CD4-positive, alpha-beta T cell treated with Interleukin-6 for 4 hours (primary cell): ENCODE measurements at regions not wholly inside any gene's neighbourhood (a gene's known extent, or its start where the extent isn't known, plus 50 kb on each side); places are given as distances from the start of the nearest gene placed in this dataset.
A peak's percentile ranks its signal among the peaks of the same experiment; 100 is the strongest.

Experiments used
- DNase-seq: peaks from one replicate; pipeline ENCODE4 v3.0.0-alpha.2; 2020; ENCODE audit warnings: mixed read lengths

GRCh38 chr9:87290241-87291052, 207.2 kb upstream of the DAPK1 start:
- no peak for DNase-seq

DNA sequence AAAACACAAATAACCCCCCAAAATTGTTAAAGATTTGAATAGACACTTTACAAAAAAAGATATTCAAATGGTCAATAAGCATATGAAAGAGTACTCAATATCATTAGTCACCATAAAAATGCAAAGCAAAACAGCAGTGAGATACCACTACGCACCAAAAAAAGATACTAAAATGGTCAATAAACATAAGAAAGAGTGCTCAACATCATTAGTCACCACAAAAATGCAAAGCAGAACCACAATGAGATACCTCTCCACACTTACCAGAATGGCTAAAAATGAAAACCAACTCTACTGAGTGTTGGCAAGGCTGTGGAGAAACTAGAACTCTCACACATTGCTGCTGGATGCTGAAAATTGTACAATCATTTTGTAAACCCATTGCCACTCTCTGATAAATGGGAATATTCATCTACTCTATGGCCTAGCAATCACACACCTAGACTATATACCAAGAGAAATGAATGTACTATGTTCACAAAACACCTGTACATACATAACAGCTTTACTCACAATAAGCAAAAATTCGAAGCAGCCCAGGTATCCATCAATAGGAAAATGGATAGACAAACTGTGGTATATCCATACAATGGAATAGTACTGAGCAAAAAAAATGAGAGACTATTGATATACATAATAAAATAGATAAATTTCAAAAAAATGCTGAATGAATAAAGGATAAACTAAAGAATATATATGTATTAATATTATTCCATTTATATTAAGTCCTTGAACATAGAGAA, 205.0 kb upstream of the DAPK1 start:
- DNase-seq, result no peak

DNA sequence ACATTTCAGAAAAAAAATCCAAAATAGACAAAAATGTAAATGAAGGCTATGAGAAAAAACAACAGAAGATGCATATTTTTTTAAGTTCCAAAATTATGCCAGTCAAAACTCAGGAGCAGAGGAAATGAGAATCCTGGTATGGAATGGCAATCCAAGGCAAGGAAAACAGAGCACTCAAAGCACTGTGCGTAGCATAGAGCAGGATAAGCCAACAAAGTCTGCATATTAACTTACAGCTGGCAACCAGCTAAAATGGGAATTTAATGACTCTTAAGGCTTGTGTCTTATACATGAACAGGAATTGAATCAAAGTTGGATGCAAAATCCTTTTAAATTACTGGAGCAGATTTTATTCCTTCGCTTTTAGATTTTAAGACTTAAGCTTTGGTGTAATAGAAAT, 203.5 kb upstream of the DAPK1 start:
- DNase-seq, result no peak

- no peak for DNase-seq
Measured at GRCh38 chr9:87300915-87301314, 196.8 kb upstream of the DAPK1 start.

GRCh38 chr9:87301371-87301770, 196.3 kb upstream of the DAPK1 start:
- DNase-seq, result no peak

DNA sequence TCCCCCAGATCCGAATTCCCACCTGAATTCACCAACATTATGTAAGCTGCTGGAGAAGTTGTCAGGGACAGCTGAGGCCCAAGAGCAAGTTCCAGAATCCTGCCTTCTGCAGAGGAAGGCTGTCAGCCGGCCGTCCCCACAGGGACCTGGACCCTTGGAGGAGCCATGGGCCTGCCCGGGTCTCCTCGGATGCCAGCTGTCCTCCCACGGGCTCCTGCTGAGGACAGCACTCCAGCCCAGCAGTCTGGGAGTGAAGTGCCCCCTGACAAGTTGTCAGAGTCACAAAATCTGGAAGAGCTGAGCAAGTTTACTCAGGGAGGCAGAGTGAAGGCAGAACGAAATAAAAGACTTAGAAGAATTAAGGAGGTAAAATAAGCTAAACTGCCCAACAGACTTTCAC, 192.5 kb upstream of the DAPK1 start:
- no peak for DNase-seq

- DNase-seq, result no peak
Measured at GRCh38 chr9:87306006-87306405, 191.7 kb upstream of the DAPK1 start.

DNA sequence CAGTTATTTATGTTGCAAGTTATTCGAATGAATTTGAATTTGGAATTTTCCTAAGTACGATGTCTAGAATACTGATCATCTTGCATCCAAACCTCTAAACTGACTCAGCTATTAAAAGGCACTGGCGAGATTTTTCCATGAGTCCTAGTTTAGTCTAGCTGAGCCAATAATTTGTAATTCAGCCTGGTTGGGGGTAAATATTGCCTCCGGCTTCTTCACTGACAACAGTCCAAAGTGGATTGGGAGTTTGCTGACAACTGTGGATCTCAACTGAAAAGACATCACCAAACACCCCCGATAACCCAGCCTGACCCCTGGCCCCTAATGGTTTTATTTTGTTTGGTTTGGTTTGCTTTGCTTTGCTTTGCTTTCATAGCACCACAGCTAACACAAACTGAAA, 189.8 kb upstream of the DAPK1 start:
- DNase-seq, result no peak

DNA sequence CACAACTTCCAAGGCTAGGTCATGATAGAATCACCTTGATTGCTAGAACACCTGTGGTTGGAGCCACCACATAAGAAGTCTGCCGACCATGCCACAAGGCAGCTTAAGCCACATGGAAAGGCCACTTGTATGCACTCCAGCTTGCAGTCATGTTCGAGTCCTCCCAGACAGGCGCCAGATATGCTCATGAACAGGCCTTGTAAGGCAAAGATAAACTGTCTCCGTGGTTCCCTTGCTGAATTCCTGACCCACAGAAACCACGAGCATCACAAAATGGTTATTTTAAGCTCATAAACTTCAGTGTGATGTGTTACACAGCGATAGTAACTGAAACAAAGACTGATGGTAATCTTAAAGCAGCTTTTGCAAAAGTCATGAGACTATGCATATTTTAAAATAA, 188.4 kb upstream of the DAPK1 start:
- DNase-seq, result no peak

DNA sequence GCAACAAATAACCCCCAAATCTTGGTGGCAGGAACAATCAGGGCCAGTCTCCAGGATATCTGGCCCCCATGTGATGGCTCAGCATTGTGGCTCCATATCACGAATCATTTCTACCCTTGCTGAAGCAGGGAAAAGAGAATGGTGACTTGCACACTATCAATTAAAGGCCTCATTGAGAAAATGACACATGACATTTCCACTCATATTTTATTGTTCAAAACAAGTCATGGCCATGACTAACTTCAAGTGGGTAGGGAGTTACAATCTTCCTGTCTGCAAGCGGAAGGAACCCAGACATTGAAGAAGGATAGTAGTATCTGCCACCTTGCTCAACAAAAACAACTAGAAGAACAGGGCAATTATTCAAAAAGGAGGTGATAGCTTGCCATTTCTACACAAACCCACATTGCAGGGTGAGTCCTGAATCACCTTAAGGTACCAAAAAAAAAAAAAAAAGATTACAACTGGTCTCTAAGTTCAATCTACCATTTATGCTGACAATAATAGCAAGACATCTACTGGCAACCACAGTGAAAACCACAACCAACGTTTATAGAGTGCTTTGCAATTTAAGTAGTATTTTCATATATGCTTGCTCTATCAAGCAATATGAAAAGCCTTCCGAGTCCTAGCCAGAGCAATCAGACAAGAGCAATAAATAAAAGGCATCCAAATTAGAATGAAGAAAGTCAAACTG, 186.7 kb upstream of the DAPK1 start:
- DNase-seq, result no peak

DNA sequence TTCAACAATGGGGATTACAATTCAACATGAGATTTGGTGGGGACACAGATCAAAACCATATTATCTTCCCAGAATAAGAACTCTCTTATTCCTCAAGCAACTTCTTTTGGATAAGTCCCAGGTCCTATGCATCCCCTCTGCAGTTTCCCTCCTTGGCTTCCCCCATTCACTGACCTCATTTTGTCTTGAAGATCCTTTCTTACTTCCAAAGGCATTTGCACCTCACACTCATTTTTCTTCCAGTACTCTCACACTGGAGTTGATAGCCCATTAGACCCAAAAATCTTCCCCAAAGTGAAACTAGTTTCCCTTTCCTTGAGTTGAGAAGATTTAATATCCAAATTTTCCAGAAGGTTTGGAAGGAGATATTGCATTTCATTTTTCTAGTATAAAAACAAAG, 178.0 kb upstream of the DAPK1 start:
- DNase-seq, result no peak

DNA sequence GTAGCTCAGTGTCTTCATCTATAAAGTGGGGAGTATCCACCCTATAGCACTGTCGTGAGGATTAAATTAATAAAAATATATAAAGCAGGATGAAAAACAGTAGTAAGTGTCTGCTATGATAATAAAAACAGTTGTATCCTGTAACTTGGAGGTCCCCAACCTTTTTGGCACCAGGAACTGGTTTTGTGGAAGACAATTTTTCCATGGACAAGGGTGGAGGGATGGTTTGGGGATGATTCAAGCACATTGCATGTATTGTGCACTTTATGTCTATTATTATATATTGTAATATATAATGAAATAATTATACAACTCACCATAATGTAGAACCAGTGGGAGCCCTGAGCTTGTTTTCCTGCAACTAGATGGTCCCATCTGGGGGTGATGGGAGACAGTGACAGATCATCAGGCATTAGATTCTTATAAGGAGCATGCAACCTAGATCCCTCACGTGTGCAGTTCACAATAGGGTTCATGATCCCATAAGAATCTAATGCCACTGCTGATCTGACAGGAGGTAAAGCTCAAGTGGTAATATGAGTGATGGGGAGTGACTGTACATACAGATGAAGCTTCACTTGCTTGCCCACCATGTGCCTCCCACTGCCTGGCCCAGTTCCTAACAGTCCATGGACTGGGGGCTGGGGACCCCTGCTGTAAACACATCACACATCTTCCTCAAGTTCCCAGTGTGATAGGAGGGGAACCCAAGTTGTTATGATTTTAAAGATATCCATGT, 177.4 kb upstream of the DAPK1 start:
- no peak for DNase-seq

DNA sequence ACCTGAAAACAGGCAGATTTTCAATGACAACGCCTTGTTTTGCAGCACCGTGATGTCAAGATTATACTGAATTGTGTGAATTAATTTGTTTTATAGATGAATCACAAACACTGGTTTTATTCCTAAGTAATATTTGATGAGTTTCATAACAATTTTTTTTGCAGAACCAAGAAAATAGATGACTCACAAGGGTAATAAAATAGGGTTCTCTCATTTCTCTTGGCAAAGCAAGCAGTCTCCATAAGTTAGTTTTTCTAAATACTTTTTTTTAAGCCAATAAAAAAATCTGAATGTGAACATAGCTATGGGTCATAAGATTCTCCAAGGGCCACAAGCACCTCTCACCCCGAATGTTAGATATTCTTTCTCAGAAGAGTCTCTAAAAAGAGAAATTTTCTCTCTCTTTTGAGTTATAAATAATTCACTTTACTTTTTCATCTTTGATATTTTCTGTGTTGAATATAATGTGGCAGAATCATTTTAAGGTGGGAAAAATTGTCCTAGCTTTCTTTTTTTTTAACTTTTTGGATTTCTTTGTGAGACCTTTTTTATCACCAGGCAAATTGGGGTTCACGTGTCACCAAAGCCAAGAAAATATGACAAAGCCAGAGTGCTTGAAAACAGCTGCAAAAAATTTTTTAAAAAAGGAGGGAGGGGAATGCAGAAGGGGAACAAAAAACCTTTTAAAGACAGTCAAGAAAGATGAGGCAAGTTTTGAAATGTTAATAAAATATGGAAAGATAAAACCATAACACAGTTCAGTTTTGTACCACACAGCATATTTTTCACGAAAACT, 174.6 kb upstream of the DAPK1 start:
- no peak for DNase-seq

DNA sequence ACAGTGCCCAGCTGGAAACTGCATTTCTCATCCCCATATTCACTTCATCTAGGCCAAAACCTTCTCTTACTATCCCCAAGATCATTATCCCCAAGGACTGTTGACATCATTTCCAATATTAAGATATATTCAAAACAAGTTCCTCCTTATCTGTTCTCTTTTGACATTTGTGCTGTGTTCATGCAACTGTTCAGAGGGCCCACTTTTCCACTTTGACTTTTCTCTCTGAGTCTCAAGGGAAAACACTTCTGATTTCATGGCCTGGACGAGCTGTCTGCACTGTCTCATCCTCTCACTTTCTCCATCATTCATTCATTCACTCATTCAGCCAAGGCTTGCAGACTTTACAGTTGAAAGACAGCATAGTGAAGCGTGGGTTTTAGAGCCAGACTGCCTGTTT, 173.7 kb upstream of the DAPK1 start:
- no peak for DNase-seq

- DNase-seq, result no peak
Measured at GRCh38 chr9:87324613-87325194, 173.0 kb upstream of the DAPK1 start.

GRCh38 chr9:87327575-87328125, 170.0 kb upstream of the DAPK1 start:
- DNase-seq, result no peak

DNA sequence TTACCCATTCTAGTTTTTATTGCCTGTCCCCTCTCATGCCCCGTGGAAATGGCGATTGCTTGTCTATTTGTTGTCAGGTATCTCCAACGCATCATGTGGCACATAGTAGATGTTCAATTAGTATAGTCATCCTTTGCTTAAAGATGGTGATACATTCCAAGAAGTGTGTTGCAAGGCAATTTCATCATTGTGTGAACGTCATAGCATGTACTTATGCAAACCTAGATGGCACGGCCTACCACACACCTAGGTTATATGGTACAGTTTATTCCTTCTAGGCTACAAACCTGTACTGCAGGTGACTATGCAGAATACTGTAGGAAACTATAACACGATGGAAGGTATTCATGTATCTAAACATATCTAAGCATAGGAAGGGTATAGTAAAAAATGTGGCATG, 163.9 kb upstream of the DAPK1 start:
- DNase-seq, result no peak

DNA sequence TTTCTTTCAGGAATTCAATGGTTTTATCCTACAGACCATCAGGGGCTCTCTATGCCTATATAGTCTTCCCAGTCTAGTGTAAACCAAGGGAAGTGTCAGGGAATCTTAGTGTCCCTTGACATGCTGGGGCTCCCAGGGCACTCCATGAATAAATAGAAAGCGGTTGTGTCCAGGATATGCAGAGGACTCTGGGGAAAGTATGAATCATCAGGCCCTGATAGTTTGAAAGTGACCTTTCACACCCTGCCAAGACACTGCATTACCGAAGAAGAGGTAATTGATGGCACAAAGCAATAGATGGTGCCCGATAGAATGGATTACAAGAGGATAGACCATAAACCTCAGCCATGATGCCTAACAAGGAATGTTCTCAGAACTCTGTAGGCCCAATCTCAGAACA, 163.3 kb upstream of the DAPK1 start:
- no peak for DNase-seq

GRCh38 chr9:87336407-87336806, 161.3 kb upstream of the DAPK1 start:
- no peak for DNase-seq

DNA sequence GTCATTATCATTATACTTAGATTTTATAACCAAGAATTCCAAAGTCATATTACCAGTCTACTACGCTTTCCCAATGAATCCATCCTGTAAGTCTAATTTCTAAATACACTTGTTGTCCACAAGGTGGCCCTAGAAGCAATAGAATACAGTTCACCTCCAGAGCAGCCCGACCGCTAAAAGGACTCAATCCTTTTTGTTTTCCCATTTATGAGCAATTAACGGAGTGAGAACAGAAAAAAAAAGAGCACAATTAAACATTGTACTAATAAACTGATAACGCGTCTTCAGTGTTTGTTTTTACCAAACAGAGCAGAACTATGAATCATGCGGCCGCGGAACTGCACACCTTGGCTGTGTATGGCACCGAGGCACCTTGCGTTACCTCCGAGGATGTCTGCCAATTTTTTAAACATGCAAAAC, 160.7 kb upstream of the DAPK1 start:
- DNase-seq, result peak; percentile 8

DNA sequence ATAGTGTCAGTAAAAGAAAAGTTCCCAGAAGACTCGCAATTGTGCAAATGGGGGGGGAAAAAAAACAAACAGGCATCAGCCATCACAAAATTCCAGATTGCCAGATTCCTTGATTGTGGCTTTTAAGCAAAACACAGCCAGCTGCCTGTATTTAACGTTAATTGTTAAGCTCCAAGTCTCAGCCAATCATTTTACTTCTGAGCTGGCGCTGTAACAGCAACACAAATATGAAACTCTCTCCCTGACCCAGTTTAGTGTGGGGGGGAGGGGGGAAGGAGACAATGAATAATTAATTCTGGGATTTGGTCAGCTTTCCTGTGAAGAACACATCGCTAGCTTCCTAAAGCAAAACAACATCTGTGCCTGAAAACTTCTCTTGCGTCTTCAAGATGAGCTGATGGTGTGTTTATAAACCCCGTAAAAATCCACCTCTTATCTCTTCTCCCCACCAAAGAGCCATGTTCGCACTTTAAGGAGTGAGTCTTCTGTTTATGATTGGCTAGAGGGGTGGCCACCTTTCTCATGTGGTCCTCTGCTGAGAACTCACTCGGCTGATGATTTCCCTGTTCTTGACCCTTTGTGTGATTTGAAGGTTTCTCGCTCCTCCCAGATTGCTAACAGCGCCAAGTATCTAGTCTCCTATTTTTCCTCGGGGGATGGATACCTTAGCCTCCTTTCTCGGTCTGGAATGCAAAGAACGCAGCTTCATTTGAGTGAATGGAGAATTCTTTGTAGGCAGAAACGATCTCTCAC, 160.2 kb upstream of the DAPK1 start:
- no peak for DNase-seq
